ENCODE measurements at regions not wholly inside any gene's neighbourhood (a gene's known extent, or its start where the extent isn't known, plus 50 kb on each side); places are given as distances from the start of the nearest gene placed in this dataset.

DNA sequence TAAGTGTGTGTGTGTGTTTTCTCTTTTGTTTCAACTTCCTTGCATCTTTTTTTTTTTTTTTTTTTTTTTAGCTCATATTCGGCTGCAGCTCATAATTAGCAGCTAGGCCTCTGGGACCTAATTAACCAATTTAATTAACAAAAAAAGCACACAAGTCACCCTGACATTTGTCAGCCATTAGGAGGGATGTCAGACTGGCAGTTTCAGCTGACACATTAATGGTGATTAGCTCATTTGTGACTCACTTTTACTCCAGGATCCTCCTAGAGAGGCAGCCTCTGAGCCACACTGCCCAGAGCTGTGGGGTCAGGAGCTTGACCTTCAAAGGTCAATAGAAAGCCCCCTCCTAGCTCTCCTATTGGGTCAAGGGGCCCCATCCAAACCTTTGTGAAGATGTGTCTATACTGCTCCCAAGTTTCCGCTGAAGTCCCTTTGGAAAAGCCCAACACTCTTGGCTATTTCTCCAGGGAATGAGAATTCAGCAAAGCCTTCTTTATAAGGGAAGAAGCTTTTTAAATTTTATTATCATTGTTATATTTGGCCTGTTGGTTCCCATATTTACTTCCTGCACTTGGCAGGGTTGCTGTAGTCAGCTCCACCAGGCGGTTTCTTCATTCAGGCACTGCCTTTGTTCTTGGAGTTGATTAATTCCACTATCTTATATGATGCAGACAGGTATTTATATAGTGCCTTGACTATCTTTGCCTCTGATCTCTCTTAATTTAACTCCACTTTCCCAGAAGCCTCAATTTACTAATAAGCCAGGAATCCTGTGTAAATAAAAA is 109.5 kb upstream of the HABP2 start:
- no peak for ATAC-seq

DNA sequence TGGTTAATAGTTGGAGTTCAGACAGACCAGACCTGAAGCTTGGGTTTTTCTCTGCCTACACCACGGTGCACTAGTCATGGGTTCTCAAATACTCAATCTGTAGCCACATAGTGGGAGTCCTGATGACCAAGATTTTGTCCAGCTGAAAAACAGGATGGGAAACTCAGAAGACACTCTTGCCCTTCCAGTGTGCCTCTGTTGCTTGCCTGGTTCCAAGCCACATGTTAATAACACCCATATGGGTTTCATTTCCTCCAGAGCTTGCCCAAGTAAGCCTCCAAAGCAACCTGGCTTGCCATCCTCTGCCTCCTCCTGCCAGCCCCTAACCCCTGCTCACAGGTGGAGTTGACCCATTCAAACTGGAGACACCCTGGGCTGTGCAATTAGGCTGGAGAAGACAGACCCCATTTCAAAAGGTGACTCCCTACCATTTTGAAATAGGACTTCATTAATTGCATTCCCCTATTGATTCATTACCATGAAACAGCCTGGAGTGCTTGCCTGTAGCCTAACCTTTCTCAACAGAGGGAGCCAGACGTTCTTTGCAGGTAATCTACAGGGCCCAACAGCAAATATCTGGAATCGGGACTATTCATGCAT is 108.0 kb upstream of the HABP2 start:
- ATAC-seq, result no peak

DNA sequence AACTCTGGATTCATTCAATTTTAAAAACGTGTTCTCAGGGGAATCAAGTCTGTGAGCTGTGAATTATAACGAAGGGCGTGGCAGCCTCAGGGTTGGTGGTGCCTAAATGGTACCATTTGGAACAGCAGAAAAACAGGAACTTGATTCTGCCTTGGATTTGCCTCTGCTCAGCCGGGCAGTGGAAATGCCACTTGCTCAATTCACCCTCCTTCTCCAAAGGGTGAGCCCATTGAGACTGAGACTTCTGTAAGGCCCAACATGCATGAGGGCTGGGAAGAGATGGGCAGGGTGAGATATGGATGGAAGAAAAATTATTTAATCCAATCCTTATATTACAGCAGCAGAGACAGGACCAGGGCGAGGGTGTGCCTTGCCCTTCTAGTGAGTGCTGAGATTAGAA is 107.1 kb upstream of the HABP2 start:
- no peak for ATAC-seq

DNA sequence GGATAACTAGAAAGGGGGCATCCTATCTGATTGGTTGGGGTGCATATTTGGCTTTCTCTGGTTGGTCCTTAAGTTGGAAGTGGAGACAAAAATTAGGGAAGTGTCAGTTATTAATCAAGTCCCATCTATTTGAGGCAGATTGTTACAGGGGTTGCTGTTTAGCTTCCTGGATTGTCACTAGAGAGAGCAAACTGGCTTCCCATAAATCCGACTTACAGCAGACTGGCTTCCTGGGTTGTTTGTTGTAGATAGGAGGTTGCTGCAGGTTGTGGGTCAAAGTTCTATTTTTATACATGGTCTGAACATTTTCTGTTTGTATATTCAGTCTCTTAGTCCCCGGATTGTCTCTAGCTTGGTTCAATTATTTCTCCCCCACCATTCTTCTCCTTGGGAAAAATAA is 106.1 kb upstream of the HABP2 start:
- ATAC-seq, result no peak

DNA sequence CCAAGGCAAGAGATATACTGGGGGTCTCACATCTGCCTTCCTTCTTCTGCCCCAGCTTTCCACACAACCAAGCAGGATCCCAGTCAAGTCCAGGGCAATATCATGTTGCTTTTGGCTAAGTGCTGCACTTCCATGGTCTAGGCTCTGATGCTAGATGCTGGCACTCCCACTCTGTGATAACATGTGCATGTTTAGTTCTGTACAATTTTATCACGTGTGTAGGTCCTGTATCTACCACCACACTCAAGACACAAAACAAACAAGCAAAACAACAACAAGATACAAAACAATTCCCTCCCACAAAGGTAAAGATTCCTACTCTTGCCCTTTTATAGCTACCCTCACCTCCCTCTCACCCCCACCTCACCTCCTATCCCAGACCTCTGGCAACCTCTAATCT is 105.6 kb upstream of the HABP2 start:
- ATAC-seq, result no peak

DNA sequence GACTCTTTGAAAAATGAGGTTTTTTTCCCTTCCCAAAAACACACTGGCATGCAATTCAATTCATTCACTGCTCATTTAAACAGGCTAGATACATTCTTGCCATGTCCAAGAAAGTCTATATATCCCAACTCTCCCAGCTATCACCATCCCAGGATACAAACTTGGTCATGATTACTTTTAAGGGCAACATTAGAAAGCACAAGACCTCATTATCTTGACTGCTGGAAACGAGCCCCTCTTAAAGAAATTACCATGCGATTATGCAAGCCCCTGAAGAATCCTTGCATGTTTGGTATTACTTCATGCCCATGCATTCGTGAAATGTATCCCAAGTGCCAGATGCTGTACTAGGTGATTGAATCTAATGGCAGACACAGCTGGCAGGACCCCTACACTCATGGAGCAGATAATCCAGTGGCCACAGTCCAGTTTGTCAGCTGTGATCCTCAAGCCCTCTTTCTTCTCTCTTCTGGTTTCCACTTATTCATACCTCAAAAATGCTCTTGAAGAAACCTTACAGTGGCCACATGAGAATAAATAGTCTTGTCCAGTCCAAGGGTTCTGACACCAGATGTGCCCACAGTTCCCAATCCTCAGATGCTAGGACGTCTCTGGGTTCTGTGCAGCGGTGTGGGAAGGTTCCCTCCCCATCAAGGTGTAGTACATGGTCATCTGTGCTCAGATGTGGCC is 103.7 kb upstream of the HABP2 start:
- no peak for ATAC-seq

DNA sequence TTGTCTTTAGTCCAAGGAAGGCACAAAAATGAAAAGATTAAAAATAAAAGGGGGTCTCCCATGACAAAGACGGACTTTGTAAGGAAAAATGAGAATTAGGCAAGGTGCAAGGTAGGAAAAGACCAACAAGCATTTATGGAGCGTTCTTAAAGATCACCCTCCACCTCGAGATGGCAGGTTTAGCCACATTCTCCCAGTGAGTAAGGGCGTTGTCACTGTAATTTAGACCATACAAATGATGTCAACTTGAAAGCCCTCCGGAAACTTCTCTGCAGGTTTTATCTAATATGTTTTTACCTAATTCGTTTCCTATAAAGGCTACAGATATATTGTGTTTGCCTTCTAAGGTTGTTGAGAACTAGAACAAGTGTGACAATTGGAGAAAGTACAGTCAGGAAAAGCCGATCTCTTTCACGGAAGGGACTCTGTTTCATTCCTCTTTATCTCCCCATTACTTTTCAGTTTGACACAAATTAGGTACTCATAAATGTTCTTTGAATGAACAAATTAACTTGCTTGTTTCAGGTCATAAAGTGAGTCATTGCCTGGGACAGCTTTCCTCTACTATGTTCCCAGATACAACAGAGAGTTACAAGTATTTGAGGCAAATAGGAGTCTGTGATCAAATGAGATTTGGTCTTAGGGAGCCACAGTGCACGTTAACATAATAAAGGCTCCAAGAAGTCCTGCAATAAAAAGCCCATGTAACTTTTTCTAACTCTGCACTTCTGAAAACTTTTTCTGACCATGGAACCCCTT is 102.6 kb upstream of the HABP2 start:
- ATAC-seq, result no peak

DNA sequence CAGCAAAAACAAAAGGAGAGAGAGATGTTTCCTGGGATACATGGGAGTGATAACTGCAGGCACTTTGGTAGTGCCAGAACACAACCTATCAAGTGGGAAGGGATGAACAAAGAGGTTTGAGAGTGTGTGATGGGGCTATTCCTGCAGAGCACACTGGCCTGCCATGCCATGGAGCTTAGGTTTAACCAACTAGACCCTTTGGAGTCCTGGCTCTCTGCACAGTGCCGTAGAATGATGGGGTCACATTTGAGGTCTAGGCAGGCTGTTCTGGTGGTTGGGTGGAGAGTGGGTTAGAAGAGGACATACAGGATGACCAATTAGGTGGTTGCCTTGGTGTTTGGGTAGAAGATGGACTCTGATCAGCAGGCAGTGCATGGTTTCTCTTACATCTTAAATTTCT is 101.9 kb upstream of the HABP2 start:
- ATAC-seq, result no peak

DNA sequence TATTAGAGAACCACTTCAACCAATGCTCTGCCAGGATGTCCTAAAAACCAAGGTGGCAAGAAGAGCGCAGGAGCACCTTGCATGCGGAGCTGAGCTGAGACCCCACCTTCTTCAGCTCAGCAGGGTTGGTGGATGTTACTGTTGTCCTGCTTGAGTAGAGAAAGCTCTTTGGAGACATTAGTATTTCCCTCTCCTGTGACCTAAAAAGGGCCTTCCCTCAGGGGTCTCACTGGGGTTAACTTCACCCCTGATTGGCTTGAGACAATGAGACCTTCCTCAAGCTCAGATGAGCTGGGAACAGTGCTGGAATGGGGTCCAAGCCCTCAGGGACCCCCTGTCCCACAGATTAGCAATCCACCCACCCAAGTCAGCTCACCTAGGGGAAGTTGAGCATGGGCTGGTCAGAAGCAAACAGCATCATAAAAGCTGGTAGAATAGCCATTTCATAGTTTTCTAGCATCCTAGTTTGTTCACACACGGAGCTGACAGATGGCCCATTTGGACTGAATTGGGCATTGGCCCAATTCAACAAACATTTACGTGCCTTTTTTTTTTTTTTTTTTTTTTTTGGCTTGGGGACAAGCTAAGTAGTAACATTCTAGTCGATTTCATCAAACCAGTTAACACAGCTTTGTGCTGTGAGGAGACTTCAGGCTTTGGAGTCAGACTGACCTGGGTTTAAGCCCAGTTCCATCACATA is 100.6 kb upstream of the HABP2 start:
- ATAC-seq, result no peak

DNA sequence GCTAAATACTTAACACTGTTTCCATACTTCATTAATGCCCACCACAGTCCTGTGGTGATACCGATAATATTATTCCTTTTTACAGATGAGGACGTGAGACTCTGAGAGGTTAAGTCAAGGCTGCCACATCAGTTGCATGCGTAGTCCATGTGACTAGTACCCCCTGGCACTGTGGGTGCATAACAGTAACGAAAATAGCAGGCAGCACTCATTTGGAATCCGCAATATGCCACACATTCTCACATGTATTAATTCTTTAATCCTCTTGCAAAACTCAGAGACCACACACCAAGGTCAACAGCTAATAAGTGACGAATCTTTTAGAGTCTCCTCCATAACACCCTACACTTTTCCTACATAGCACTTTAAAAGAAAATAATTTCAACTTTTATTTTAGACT is 99.5 kb upstream of the HABP2 start:
- no peak for ATAC-seq

DNA sequence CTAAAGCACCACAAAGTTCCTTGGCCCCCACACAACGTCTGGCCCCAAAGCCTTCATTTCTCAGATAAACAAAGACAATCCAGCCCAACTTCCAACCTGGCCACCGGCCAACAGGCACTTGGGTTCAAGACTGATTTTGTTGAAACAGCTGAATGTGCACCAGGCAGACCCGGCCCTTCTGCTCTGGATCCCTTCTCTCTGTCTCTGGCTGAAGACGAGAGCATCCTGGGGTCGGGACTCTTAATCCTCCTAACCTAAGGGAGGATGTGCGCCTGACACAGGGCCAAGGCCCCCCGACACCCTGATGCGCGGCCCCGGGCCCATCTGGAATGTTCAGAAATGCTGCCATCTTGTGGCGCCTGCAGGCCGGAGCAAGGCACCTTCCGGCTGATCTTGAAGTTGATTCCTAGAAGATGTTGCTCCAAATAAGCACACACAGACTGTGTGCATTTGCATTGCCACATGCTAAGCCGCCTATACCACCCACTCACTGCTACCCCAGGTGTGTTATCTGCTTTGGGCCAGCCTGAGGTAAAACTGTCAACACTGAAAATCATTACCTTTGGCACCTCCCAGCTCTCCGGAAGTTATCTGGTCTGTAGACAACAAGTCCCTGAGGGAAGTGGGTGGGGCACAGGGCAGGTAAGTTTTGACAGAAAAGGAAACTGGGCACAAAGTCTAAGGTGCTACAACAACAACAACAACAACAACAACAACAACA is 98.4 kb upstream of the HABP2 start:
- no peak for ATAC-seq

DNA sequence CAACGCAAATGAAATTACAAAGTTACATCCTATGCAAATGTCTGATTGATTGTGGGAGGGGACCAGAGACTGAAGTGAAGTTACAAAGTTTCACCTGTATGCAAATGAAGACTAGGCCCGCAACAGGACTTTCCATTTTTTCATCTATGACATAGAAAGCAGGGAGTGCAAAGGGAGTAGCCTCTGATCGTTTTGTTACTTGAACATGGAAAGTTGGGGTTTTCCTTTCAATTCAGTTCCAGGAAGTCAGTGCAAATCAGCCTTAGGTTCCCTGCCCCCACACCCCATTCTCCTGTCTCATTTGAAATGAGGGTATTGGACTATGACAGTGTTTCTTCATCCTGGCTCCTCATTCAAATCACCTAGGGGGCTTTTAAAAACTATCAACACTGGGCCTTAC is 96.9 kb upstream of the HABP2 start:
- ATAC-seq, result no peak

DNA sequence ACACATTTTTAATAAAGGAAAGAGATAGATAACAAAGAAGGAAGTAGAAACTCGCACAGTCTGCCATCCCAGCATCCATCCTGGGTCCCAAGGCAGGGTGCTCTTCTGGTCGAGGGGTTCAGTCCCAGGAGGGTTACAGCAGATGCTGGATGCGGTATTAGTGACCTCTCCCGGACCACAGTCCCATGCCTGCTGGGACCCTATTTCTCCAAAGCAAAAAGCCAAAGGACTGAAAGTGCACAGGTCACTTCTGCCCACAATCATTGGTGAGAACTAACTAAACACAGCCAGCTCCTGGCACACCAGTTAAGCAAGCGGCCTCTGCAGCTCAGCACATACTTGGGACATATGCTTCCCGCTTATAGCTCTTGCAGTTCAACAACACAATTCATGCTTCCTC is 96.1 kb upstream of the HABP2 start:
- ATAC-seq, result no peak

DNA sequence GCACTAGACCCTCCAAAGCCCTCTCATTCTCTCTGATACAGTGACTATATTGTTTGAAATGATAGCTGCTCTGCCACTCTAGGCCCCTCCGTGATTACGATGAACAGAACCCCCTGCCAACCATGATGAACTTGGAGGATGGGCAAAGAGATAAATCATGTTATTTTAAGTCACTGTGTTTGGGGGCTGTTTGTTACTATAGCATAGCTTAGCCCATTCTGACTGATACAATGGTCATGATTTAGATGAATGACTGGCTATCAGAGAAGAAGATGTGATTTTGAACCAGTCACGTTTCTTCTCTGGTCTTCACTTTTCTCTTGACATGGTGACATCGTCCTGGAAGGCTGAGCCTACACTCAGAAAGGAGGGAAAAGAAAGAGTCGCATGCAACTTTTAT is 95.4 kb upstream of the HABP2 start:
- no peak for ATAC-seq

DNA sequence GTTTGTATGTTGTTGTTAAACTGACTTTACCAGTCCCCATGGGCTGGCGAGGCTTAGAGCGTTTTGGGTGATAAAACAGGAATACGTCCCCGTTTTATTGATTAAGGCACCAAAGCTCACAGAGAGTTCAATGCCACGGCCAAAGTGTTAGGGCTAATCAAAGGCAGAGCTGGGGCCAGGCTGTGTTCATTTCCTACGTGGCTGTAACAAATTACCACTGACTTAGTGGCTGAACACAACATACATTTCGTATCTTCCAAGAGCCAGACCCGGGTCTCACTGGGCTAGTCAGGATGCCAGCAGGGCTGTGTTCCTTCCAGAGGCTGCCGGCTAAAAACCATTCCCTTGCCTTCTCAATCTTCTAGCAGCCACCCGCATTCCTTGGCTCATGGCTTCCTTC is 94.4 kb upstream of the HABP2 start:
- ATAC-seq, result no peak

DNA sequence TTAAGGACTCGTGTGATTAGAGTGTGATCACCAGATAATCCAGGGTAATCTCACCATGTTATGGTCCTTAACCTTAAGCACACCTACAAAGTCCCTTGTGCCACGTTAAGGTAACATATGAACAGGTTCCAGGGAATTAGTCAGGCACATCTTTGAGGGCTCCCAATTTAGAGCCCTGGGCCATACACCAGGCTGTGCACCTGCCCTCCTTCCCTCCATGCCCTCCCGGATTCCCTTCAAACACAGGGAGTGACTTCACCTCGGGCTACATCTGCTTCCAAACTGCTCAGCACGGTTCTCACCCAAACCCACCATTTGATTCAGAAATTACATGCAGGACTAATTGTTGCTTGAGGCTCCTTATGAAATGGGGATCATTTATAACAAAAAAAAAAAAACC is 93.9 kb upstream of the HABP2 start:
- no peak for ATAC-seq

DNA sequence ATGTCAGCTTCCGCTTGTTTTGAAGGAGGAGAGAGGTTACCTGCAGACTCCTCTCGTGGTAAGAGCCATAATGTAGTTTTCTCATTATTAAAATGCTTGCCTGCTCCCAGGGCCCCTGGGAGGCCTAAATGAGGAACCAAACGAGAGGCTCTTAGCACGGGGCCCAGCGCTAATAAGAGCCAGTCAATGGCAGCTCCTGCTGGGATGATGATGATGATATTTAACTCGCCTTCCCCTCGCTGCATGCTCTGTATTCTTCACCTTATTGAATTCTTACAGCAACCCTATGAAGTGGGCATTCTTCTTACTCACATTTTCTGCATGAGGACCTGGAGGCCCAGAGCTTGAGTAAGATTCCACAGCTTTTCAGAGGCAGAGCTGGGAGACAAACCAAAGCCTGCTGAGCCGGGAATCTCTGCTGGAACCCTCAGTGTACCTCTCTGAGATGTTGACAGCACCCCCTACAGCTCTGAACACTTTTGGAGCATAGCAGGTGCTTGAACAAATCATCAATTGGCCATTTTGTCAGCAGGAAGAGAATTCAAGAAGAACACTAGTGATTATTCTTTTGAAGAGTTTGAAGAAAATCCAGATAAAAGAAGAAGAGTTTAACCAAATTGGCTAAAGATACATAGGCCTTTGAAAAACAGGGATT is 93.1 kb upstream of the HABP2 start:
- ATAC-seq, result no peak

DNA sequence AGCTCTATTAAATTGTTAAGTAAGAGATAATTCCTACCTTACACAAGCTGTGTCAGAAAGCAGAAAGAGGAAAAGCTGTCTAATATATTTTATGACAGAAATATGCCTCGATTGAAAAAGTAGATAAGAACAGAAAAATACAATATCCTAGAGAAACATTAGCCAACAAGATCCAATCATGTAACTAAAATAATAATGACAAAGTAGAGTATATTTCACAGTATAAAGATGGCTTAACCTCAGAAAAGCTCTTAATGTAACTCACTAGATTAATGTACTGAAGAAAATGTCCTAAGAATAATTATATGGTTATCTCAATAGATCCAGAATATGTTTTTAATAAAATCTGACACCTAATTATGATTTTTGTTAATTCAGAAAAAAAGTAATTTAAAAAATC is 89.8 kb upstream of the HABP2 start:
- no peak for ATAC-seq

DNA sequence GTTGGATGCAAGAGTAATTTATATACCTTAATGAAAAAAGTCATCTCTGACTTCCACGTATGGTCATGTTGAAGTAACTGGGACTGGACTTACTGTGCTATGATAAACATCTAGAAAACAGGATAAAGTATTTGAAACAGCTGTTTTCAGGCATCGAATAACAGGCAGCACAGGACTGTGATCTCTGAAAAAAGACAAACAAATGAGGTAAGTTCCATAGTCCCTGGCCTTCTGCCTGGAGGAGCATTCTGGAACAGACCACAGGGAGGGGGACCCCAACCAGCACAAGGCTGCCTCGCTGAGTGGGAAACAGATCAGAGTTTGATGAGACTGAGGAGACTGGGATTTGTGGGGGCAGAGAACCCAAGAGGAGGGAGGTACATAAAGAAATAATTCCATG is 89.1 kb upstream of the HABP2 start:
- no peak for ATAC-seq

DNA sequence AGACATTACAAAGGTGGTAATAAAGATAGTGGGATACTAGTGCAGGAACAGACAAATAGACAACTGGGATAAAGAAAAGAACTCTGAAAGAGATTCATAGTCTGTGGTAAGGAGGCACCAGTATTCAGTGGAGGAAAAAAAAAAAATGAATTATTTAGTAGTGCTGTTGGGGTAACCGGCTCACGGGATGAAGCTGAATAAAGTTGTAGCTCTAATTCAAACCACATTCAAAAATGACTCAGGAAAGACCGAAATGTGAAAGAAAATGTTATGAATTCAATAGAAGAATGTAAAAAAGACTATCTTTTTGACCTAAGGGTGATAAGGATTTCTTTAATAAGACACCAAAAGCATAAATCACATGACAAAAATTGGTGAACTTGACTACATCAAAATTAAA is 83.1 kb upstream of the HABP2 start:
- ATAC-seq, result no peak

DNA sequence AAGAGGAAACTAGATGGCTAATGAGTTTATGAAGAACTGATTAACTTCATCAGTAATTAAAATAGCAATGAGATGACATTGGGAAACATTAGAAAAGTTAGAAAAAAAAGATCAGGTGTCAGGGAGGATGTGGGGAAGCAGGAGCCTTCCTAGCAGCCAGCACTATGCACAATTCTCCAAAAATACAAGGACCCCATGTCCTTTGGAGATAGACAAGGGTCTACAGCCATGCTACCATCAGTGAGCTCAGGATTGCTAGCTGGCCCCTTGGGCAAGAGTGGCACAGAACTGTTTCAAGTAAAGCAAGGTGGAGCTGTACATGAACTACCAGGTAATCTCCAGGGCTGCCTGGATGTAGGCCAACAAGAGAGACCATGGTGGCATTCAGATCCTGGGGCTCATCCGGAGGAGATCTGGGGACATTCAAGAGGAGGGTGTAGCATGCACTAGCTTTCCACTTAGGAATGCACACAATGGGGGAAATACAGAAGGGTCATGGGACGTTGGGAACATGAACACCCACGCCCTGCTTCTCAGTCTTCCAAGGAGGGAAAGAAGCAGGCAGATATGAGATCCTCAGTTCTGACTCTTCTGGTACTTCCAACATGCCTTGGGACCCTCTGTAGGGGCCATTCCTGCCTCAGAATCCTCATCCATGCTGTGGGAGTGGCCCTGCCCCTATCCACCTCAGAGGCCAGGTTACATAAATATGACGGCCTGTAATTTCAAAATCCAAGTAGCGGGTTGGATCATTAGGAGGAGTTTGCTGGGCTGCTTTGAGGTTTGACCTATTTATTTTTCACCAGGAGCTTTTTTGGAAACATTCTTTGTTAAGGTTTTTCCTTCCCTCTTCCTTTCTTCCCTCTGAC is 82.2 kb upstream of the HABP2 start:
- no peak for ATAC-seq

All from activated CD4-positive, CD25-positive, alpha-beta regulatory T cell treated with anti-CD3 and anti-CD28 coated beads, Interleukin-2, amount 50 U/mL, for 24 hours (primary cell).